HepG2 (cell line): ENCODE measurements at regions not wholly inside any gene's neighbourhood (a gene's known extent, or its start where the extent isn't known, plus 50 kb on each side); places are given as distances from the start of the nearest gene placed in this dataset.

Experiments used
- ATAC-seq: fragments of 200-7000 bp; cut with Tn5 transposase; 3 replicates; pipeline ENCODE4 v1.9.1; 2020; ENCODE audit warnings: mild to moderate bottlenecking, moderate library complexity
- BruUV-seq: library from RNA; stranded (reverse); fragments of 400-500 nt; replicated peaks from 2 replicates; lab custom pipeline; 2021; lab: Mats Ljungman, UMichigan
- CTCF ChIA-PET: fragments of 300-600 bp; formaldehyde crosslinking; extraction: SDS; loops from one replicate; lab custom pipeline; 2021; ENCODE audit warnings: low total read pairs, inconsistent platforms, low intra/inter-chr PET ratio; lab: Yijun Ruan, JAX
- POLR2A ChIA-PET: fragments of 350-600 bp; sonication (Branson Sonifier 250); formaldehyde crosslinking; loops from one replicate; lab custom pipeline; 2020; ENCODE audit warnings: antibody characterized with exemption, inconsistent platforms; lab: Yijun Ruan, JAX
- DNase-seq: peaks from one replicate; pipeline ENCODE4 v3.0.0-alpha.2; 2015; ENCODE audit warnings: low spot score
- FAIRE-seq: peaks from 3 replicates; lab custom pipeline; 2011; peaks lifted over from hg19 to GRCh38; lab: Jason Lieb, UNC
- H2AFZ ChIP-seq: one replicate; pipeline ENCODE4 v1.6.1; 2011; ENCODE audit warnings: low read length, inconsistent platforms
- H3K27ac ChIP-seq: fragments of 300-600 bp; 3 replicates; pipeline ENCODE4 v1.8.0; 2011; ENCODE audit warnings: mixed run types, mild to moderate bottlenecking, mixed read lengths, low read length, inconsistent platforms; ENCODE audit not compliant: insufficient read depth; ENCODE audit errors: extremely low read length
- H3K27me3 ChIP-seq, 2 experiments: fragments of 200-600 bp in 1 of 2; 2 replicates in 1 of 2; 3 replicates in 1 of 2; pipeline versions ENCODE4 v1.6.0 to v1.8.0; 2011; ENCODE audit warnings: low read length in 2 of 2, mild to moderate bottlenecking in 2 of 2, moderate library complexity in 2 of 2, inconsistent platforms in 1 of 2; ENCODE audit not compliant: insufficient read depth in 2 of 2, control insufficient read depth in 1 of 2
- H3K36me3 ChIP-seq, 2 experiments: fragments of 200-600 bp in 1 of 2; replicated peaks in 1 of 2; 2 replicates in 1 of 2; 3 replicates in 1 of 2; pipeline versions ENCODE4 v1.5.1 to v1.8.0; 2011; ENCODE audit warnings: low read length in 2 of 2, inconsistent platforms in 1 of 2; ENCODE audit not compliant: insufficient read depth in 2 of 2, control insufficient read depth in 1 of 2
- H3K4me1 ChIP-seq: 2 replicates; pipeline ENCODE4 v1.5.1; 2012; ENCODE audit warnings: low read length, inconsistent platforms; ENCODE audit not compliant: insufficient read depth
- H3K4me2 ChIP-seq: 2 replicates; pipeline ENCODE4 v1.6.0; 2011; ENCODE audit warnings: low read depth, low read length, inconsistent platforms
- H3K4me3 ChIP-seq, 3 experiments: fragments of 200-600 bp in 1 of 3; sonication (generic), shearing (Covaris generic) in 1 of 3; replicated peaks in 1 of 3; 2 replicates each; pipeline ENCODE4 v1.5.1; 2011 to 2016; ENCODE audit warnings: low read length in 3 of 3, inconsistent platforms in 2 of 3, low read depth in 2 of 3, mild to moderate bottlenecking in 2 of 3, control low read depth in 1 of 3, mixed read lengths in 1 of 3; ENCODE audit not compliant: insufficient read depth in 1 of 3
- H3K79me2 ChIP-seq: one replicate; pipeline ENCODE4 v1.6.1; 2011; ENCODE audit warnings: low read length, inconsistent platforms; ENCODE audit not compliant: insufficient read depth
- H3K9ac ChIP-seq: 2 replicates; pipeline ENCODE4 v1.6.0; 2011; ENCODE audit warnings: mild to moderate bottlenecking, low read depth, low read length, inconsistent platforms; ENCODE audit not compliant: insufficient read depth
- H3K9me3 ChIP-seq: 2 replicates; pipeline ENCODE4 v1.5.1; 2012; ENCODE audit warnings: mild to moderate bottlenecking, low read length
- H4K20me1 ChIP-seq: 2 replicates; pipeline ENCODE4 v1.6.0; 2011; ENCODE audit warnings: inconsistent platforms, mild to moderate bottlenecking, low read length, moderate library complexity; ENCODE audit not compliant: insufficient read depth
- AFF4 ChIP-seq: sonication (generic); formaldehyde crosslinking; IDR thresholded peaks from 2 replicates; pipeline ENCODE4 v1.4.0; 2020; ENCODE audit warnings: missing genetic modification reagents
- BCL3 ChIP-seq: sonication (generic); formaldehyde crosslinking; IDR thresholded peaks from 2 replicates; pipeline ENCODE4 v1.5.1; 2020; ENCODE audit warnings: mild to moderate bottlenecking, missing genetic modification reagents, moderate library complexity
- FOSL2 ChIP-seq: sonication (generic); formaldehyde crosslinking; IDR thresholded peaks from 2 replicates; pipeline ENCODE4 v1.4.0; 2020; ENCODE audit warnings: missing genetic modification reagents
- HINFP ChIP-seq: sonication (generic); formaldehyde crosslinking; IDR thresholded peaks from 2 replicates; pipeline ENCODE4 v1.4.0; 2020; ENCODE audit warnings: low read depth, mild to moderate bottlenecking, missing genetic modification reagents
- LBX2 ChIP-seq: sonication (generic); formaldehyde crosslinking; IDR thresholded peaks from 2 replicates; pipeline ENCODE4 v1.5.0; 2020; ENCODE audit warnings: missing genetic modification reagents, mild to moderate bottlenecking, borderline replicate concordance
- NR2F6 ChIP-seq, 2 experiments: IDR thresholded peaks; 2 replicates each; pipeline ENCODE4 v1.6.1; 2016; ENCODE audit warnings: antibody characterized with exemption in 1 of 2, mild to moderate bottlenecking in 1 of 2
- POLR2AphosphoS5 ChIP-seq: IDR thresholded peaks from 2 replicates; pipeline ENCODE4 v1.6.1; 2012; ENCODE audit warnings: low read depth, low read length
- SIX1 ChIP-seq: sonication (generic); formaldehyde crosslinking; IDR thresholded peaks from 2 replicates; pipeline ENCODE4 v1.4.0; 2020; ENCODE audit warnings: missing genetic modification reagents, borderline replicate concordance
- ZNF773 ChIP-seq: sonication (generic); formaldehyde crosslinking; IDR thresholded peaks from 2 replicates; pipeline ENCODE4 v1.4.0; 2020; ENCODE audit warnings: missing genetic modification reagents, borderline replicate concordance
- ZNF777 ChIP-seq: sonication (generic); formaldehyde crosslinking; IDR thresholded peaks from 2 replicates; pipeline ENCODE4 v1.4.0; 2020; ENCODE audit warnings: missing genetic modification reagents
- WGBS: methylation state at CpG from one replicate; pipeline ENCODE4 v1.1.6; 2017; ENCODE audit warnings: low lambda C conversion rate; 5-methylcytosine and 5-hydroxymethylcytosine counted together
- in situ Hi-C: cut with HindIII; loops from 2 replicates; pipeline ENCODE4 v1.10.0; 2017; ENCODE audit warnings: low pct_unique_long_range_greater_than_20kb; ENCODE audit not compliant: extremely low pct_ligation_motif_present
- intact Hi-C: fragments of 100-400 bp; cut with micrococcal nuclease; formaldehyde crosslinking; loops from one replicate; pipeline ENCODE4 v1.10.0; 2022; ENCODE audit not compliant: unreplicated experiment

DNA sequence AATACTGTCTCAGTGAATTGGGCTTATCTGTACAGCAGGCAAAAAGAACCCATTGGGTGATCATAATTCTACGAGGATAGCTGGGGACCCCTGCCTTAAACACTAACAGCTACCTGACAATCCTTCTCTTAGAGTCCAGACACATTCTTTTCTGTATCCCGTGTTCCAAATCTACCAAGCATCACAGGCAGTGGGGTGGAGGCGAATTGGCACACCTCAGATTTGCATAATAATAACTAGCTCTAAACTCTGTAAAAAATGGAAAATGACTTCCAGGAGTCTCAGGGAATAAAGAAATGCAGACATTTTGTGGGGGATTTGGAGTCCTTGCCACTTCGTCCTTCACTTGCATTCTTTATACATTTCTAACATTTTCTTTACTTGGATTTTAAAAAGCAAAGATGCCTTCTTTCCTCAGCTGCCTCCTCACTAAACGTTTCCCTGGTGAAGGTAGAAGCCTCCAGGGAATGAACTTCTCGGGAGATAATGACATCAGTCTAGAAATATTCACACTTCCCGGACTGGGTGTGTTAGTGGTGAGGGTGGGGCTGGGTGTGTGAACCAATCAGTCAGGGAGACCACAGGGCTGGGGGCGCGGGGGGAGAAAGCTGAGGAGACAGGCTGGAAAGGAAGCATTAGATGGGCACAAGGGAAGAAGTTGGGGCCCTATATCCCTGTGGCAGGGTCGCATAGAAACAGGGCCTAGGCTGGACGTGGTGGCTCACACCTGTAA is 59.1 kb upstream of the BOD1L2 start:
- Histone ChIP-seq H3K4me3 (no peak overlapping the region), H3K79me2 (no peaks in the 10 kb centered on the region), H3K27ac (no peak overlapping the region), H4K20me1 (no peaks in the 10 kb centered on the region), H3K4me2 (no peak overlapping the region), H3K27me3 (no peaks in the 10 kb centered on the region; a peak in 2 of 5 replicates), H3K9ac (no peak overlapping the region), H2AFZ (no peak overlapping the region), H3K36me3 (no peaks in the 10 kb centered on the region), H3K4me1 (no peaks in the 10 kb centered on the region)
- FAIRE-seq (no peak), ATAC-seq (no peak), DNase-seq (no peak)
- ChIA-PET POLR2A (no interaction called here), CTCF (no interaction called here)
- BruUV-seq: no TSS peak
- intact Hi-C loops: no loop called here
- WGBS: 20% methylated on average over 11 of the region's 11 CpGs
- in situ Hi-C loops: no loop called here
- no peak for TF ChIP-seq POLR2AphosphoS5
- TF ChIP-seq, all 625 proteins: peak for 0
- no peaks in the 10 kb centered on the region for H3K9me3 ChIP-seq

DNA sequence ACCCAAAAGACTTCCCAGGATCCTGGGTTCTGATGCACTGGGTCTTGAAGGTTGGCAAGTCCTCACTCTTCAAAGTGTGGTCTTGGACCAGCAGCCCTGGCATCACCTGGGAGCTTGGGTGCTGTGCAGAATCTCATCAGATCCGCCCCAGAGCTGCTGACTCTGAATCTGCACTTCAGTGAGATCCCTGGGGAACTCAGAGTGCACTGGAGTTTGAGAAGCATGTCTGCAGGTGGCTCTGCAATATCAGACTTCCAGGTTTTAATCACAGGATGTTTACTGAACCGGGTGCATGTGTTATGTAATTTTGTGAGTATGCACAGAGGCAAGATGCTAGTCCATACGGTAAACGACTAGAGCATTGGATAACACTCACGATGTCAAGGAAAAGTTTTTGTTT is 58.0 kb upstream of the BOD1L2 start:
- WGBS: 5% methylated on average over 4 of the region's 5 CpGs
- no peaks in the 10 kb centered on the region for H3K79me2 ChIP-seq
- DNase-seq (no peak), FAIRE-seq (no peak), ATAC-seq (no peak)
- H3K4me3 ChIP-seq: no peak overlapping the region
- H3K27me3 ChIP-seq: no peaks in the 10 kb centered on the region; a peak in 2 of 5 replicates
- ChIA-PET CTCF (no interaction called here), POLR2A (no interaction called here)
- intact Hi-C loops (no loop called here), in situ Hi-C loops (no loop called here)
- no peak overlapping the region for H2AFZ ChIP-seq
- BruUV-seq: no TSS peak
- H3K27ac ChIP-seq: no peak overlapping the region
- no peak overlapping the region for H3K4me2 ChIP-seq
- no peaks in the 10 kb centered on the region; the same call in 1 of the 2 replicates for H4K20me1 ChIP-seq
- no peaks in the 10 kb centered on the region for H3K9me3 ChIP-seq
- no peaks in the 10 kb centered on the region for H3K36me3 ChIP-seq
- H3K9ac ChIP-seq: no peak overlapping the region
- no peaks in the 10 kb centered on the region for H3K4me1 ChIP-seq
- no peak for TF ChIP-seq SIX1 (CRISPR knock-in tag)
- no peak for TF ChIP-seq LBX2 (CRISPR knock-in tag)
- TF ChIP-seq HINFP: no peak
- no peak for TF ChIP-seq BCL3
- TF ChIP-seq NR2F6 (IDR thresholded peaks at IDR 0.05): no peak
- TF ChIP-seq NR2F6 (CRISPR knock-in tag; IDR thresholded peaks at IDR 0.05): no peak
- no peak for TF ChIP-seq AFF4 (CRISPR knock-in tag)
- TF ChIP-seq ZNF777 (CRISPR knock-in tag): no peak
- TF ChIP-seq FOSL2 (CRISPR knock-in tag): no peak
- no peak for TF ChIP-seq ZNF773
